ENCODE measurements at regions not wholly inside any gene's neighbourhood (a gene's known extent, or its start where the extent isn't known, plus 50 kb on each side); places are given as distances from the start of the nearest gene placed in this dataset.

DNA sequence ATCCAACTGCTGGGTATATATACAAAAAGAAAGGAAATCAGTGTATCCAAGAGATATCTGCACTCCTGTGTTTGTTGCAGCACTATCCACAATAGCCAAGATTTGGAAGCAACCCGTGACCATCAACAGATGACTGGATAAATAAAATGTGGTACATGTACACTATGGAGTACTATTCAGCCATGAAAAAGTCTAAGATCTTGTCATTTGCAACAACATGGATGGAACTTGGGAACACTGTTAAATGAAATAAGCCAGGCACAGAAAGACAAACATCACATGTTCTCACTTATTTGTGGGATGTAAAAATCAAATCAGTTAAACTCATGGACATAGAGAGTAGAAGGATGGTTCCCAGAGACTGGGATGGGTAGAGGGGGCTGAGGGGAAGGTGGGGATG lies 620.7 kb downstream of the RBFOX1 start:
- TF ChIP-seq, protein P1, sequence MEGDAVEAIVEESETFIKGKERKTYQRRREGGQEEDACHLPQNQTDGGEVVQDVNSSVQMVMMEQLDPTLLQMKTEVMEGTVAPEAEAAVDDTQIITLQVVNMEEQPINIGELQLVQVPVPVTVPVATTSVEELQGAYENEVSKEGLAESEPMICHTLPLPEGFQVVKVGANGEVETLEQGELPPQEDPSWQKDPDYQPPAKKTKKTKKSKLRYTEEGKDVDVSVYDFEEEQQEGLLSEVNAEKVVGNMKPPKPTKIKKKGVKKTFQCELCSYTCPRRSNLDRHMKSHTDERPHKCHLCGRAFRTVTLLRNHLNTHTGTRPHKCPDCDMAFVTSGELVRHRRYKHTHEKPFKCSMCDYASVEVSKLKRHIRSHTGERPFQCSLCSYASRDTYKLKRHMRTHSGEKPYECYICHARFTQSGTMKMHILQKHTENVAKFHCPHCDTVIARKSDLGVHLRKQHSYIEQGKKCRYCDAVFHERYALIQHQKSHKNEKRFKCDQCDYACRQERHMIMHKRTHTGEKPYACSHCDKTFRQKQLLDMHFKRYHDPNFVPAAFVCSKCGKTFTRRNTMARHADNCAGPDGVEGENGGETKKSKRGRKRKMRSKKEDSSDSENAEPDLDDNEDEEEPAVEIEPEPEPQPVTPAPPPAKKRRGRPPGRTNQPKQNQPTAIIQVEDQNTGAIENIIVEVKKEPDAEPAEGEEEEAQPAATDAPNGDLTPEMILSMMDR (IDR thresholded peaks at IDR 0.05; ENCODE audit: insufficient read depth, low read length, poor library complexity, severe bottlenecking): no peak
- no peak for TF ChIP-seq EZH2phosphoT487 (conservative IDR thresholded peaks at IDR 0.05; ENCODE audit: low read length)
